Neural cell (in vitro differentiated cells): ENCODE measurements at regions not wholly inside any gene's neighbourhood (a gene's known extent, or its start where the extent isn't known, plus 50 kb on each side); places are given as distances from the start of the nearest gene placed in this dataset.

Experiments used
- H2AFZ ChIP-seq: fragments of 200-600, 300-800 bp; sonication (generic), shearing (Covaris generic); 2 replicates; pipeline ENCODE4 v1.6.0; 2014; ENCODE audit warnings: low read depth, mild to moderate bottlenecking, antibody characterized with exemption, low read length, moderate library complexity
- H3F3A ChIP-seq: fragments of 200-600 bp; shearing (Covaris generic); 2 replicates; pipeline ENCODE4 v1.6.1; 2016; ENCODE audit warnings: mild to moderate bottlenecking, moderate library complexity, mixed read lengths, antibody characterized with exemption, low read length; ENCODE audit not compliant: insufficient read depth, poor library complexity, severe bottlenecking
- H3K27ac ChIP-seq: fragments of 200-600, 300-800 bp; sonication (generic), shearing (Covaris generic); 2 replicates; pipeline ENCODE4 v1.5.1; 2014; ENCODE audit warnings: mild to moderate bottlenecking, low read length, moderate library complexity
- H3K27me3 ChIP-seq: fragments of 300-800, 200-600 bp; sonication (generic), shearing (Covaris generic); 2 replicates; pipeline ENCODE4 v1.6.0; 2014; ENCODE audit warnings: mild to moderate bottlenecking, low read depth, low read length, moderate library complexity; ENCODE audit not compliant: insufficient read depth
- H3K36me3 ChIP-seq: fragments of 300-800, 200-600 bp; sonication (generic), shearing (Covaris generic); 2 replicates; pipeline ENCODE4 v1.5.1; 2014; ENCODE audit warnings: mild to moderate bottlenecking, antibody characterized with exemption, low read length, moderate library complexity; ENCODE audit not compliant: insufficient read depth
- H3K4me2 ChIP-seq: fragments of 300-800, 200-600 bp; sonication (generic), shearing (Covaris generic); 2 replicates; pipeline ENCODE4 v1.6.0; 2014; ENCODE audit warnings: mild to moderate bottlenecking, low read length
- H3K4me3 ChIP-seq: fragments of 300-800, 200-600 bp; sonication (generic), shearing (Covaris generic); 2 replicates; pipeline ENCODE4 v1.5.1; 2014; ENCODE audit warnings: mild to moderate bottlenecking, low read length, moderate library complexity
- H3K79me2 ChIP-seq: fragments of 200-600 bp; shearing (Covaris generic); replicated peaks from 2 replicates; pipeline ENCODE4 v1.6.0; 2014; ENCODE audit warnings: mild to moderate bottlenecking, low read length, moderate library complexity; ENCODE audit not compliant: insufficient read depth
- H3K9ac ChIP-seq: fragments of 300-800, 200-600 bp; sonication (generic), shearing (Covaris generic); 2 replicates; pipeline ENCODE4 v1.6.1; 2016; ENCODE audit warnings: mild to moderate bottlenecking, low read length, mixed read lengths
- H3K9me2 ChIP-seq: fragments of 200-600 bp; shearing (Covaris generic); 2 replicates; pipeline ENCODE4 v1.6.1; 2016; ENCODE audit warnings: mild to moderate bottlenecking, low read length, mixed read lengths; ENCODE audit not compliant: insufficient read depth
- H3K9me3 ChIP-seq: fragments of 200-600, 300-800 bp; sonication (generic), shearing (Covaris generic); 2 replicates; pipeline ENCODE4 v1.6.1; 2016; ENCODE audit warnings: mild to moderate bottlenecking, mixed run types, low read length, moderate library complexity, mixed read lengths
- H4K20me1 ChIP-seq: fragments of 200-600 bp; shearing (Covaris generic); 2 replicates; pipeline ENCODE4 v1.6.1; 2016; ENCODE audit warnings: mild to moderate bottlenecking, mixed run types; ENCODE audit not compliant: insufficient read depth
- EP300 ChIP-seq: fragments of 450-650 bp; conservative IDR thresholded peaks from 2 replicates; pipeline ENCODE4 v1.6.1; 2014; ENCODE audit warnings: antibody characterized with exemption, mild to moderate bottlenecking, moderate library complexity; ENCODE audit not compliant: poor library complexity, severe bottlenecking
- EZH2 ChIP-seq: fragments of 200-600, 300-800 bp; shearing (Covaris generic), sonication (generic); IDR thresholded peaks from 2 replicates; pipeline ENCODE4 v1.6.1; 2014; ENCODE audit warnings: antibody characterized with exemption, low read length, borderline replicate concordance, mild to moderate bottlenecking; ENCODE audit not compliant: insufficient read depth, poor library complexity, severe bottlenecking
- MXI1 ChIP-seq: fragments of 450-650 bp; conservative IDR thresholded peaks from 2 replicates; pipeline ENCODE4 v1.6.1; 2014; ENCODE audit warnings: antibody characterized with exemption, mild to moderate bottlenecking; ENCODE audit not compliant: poor library complexity, severe bottlenecking
- POLR2AphosphoS5 ChIP-seq: IDR thresholded peaks from 2 replicates; pipeline ENCODE4 v1.6.1; 2012
- RAD21 ChIP-seq: fragments of 450-650 bp; conservative IDR thresholded peaks from 2 replicates; pipeline ENCODE4 v1.6.1; 2014; ENCODE audit warnings: antibody characterized with exemption, mild to moderate bottlenecking, moderate library complexity
- SMC3 ChIP-seq: fragments of 450-650 bp; conservative IDR thresholded peaks from 2 replicates; pipeline ENCODE4 v1.6.1; 2014; ENCODE audit warnings: antibody characterized with exemption, mild to moderate bottlenecking, moderate library complexity; ENCODE audit not compliant: poor library complexity
- TAF1 ChIP-seq: IDR thresholded peaks from 2 replicates; pipeline ENCODE4 v1.6.1; 2012; ENCODE audit warnings: low read depth
- TF ChIP-seq, protein P1 (sequence below): IDR thresholded peaks from 2 replicates; pipeline ENCODE4 v1.6.1; 2012; ENCODE audit warnings: borderline replicate concordance
- TF ChIP-seq, protein P2 (sequence below): fragments of 450-650 bp; IDR thresholded peaks from 2 replicates; pipeline ENCODE4 v1.5.1; 2014; ENCODE audit warnings: antibody characterized with exemption, mild to moderate bottlenecking, moderate library complexity; ENCODE audit not compliant: poor library complexity, severe bottlenecking

DNA sequence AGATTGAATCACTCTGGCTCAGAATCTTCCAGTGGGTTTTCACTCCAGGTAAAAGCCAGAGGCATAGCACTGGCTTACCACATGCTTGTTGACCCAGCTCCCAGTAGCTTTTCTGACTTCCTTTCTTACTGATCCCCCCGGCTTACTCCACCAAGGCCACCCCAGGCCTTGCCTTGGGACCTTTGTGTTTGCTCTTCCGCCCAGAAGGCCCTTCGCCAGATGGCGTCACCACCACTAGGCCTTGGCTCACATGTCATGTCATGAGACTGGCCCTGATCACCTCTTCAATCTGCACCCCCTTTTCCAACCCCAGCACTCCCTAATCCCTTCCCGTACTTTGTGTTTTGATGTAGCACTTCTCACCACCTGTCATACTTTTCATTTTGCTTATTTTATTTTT, 98.5 kb upstream of the UMPS start:
- H4K20me1 ChIP-seq = no peaks in the 10 kb centered on the region
- H3K27me3 ChIP-seq = no peaks in the 10 kb centered on the region
- H2AFZ ChIP-seq = no peak overlapping the region
- no peak overlapping the region for H3K9ac ChIP-seq
- H3K27ac ChIP-seq = no peak overlapping the region
- H3K4me3 ChIP-seq = no peak overlapping the region
- H3K9me2 ChIP-seq = no peaks in the 10 kb centered on the region
- no peaks in the 10 kb centered on the region for H3F3A ChIP-seq
- H3K9me3 ChIP-seq = no peaks in the 10 kb centered on the region
- no peak overlapping the region for H3K4me2 ChIP-seq
- H3K36me3 ChIP-seq = peaks cover 6% of the 10 kb centered on the region
- TF ChIP-seq EP300 = no peak
- no peak for TF ChIP-seq MXI1
- TF ChIP-seq, protein P1, sequence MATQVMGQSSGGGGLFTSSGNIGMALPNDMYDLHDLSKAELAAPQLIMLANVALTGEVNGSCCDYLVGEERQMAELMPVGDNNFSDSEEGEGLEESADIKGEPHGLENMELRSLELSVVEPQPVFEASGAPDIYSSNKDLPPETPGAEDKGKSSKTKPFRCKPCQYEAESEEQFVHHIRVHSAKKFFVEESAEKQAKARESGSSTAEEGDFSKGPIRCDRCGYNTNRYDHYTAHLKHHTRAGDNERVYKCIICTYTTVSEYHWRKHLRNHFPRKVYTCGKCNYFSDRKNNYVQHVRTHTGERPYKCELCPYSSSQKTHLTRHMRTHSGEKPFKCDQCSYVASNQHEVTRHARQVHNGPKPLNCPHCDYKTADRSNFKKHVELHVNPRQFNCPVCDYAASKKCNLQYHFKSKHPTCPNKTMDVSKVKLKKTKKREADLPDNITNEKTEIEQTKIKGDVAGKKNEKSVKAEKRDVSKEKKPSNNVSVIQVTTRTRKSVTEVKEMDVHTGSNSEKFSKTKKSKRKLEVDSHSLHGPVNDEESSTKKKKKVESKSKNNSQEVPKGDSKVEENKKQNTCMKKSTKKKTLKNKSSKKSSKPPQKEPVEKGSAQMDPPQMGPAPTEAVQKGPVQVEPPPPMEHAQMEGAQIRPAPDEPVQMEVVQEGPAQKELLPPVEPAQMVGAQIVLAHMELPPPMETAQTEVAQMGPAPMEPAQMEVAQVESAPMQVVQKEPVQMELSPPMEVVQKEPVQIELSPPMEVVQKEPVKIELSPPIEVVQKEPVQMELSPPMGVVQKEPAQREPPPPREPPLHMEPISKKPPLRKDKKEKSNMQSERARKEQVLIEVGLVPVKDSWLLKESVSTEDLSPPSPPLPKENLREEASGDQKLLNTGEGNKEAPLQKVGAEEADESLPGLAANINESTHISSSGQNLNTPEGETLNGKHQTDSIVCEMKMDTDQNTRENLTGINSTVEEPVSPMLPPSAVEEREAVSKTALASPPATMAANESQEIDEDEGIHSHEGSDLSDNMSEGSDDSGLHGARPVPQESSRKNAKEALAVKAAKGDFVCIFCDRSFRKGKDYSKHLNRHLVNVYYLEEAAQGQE = no peak
- TF ChIP-seq, protein P2, sequence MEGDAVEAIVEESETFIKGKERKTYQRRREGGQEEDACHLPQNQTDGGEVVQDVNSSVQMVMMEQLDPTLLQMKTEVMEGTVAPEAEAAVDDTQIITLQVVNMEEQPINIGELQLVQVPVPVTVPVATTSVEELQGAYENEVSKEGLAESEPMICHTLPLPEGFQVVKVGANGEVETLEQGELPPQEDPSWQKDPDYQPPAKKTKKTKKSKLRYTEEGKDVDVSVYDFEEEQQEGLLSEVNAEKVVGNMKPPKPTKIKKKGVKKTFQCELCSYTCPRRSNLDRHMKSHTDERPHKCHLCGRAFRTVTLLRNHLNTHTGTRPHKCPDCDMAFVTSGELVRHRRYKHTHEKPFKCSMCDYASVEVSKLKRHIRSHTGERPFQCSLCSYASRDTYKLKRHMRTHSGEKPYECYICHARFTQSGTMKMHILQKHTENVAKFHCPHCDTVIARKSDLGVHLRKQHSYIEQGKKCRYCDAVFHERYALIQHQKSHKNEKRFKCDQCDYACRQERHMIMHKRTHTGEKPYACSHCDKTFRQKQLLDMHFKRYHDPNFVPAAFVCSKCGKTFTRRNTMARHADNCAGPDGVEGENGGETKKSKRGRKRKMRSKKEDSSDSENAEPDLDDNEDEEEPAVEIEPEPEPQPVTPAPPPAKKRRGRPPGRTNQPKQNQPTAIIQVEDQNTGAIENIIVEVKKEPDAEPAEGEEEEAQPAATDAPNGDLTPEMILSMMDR = no peak
- no peak for TF ChIP-seq RAD21
- no peak for TF ChIP-seq TAF1
- no peaks in the 10 kb centered on the region for H3K79me2 ChIP-seq

DNA sequence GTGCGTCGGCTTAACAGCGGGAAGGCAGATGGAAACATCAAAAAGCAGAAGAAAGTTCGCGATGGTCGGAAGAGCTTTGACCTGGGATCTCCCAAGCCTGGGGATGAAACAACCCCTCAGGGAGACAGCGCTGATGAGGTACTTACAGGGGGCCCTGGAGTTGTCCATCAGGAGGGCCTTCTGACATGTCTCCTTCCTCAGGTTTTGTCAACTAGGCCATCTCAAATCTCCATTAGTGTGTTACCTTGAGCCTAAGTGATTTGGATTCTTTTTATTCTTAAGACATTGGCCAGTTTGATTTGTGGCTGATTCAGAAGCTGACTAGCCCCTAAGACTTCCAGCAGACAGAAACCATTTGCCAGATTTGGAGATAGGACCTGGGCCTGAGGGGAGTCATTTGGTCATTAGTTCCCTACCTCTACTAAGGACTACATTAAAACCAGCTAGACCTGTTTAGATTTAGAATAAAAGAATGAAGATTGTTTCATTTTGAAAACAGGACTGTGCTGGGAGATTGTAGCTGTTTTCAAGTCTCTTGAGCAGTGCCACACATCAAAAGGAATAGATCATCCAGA, 97.6 kb upstream of the UMPS start:
- H3K79me2 ChIP-seq = no peaks in the 10 kb centered on the region
- TF ChIP-seq, protein P1 = no peak
- TF ChIP-seq EP300 (no peak), TAF1 (no peak), SMC3 (no peak), POLR2AphosphoS5 (no peak), EZH2 (no peak), MXI1 (no peak), RAD21 (no peak)
- TF ChIP-seq, protein P2 = no peak
- no peaks in the 10 kb centered on the region for H3K9me3 ChIP-seq
- no peaks in the 10 kb centered on the region for H3F3A ChIP-seq
- H3K4me3 ChIP-seq = no peak overlapping the region
- H3K27ac ChIP-seq = no peak overlapping the region
- no peaks in the 10 kb centered on the region for H4K20me1 ChIP-seq
- no peak overlapping the region for H3K4me2 ChIP-seq
- peaks cover 6% of the 10 kb centered on the region for H3K36me3 ChIP-seq
- H3K9me2 ChIP-seq = no peaks in the 10 kb centered on the region
- H2AFZ ChIP-seq = no peak overlapping the region
- H3K9ac ChIP-seq = no peak overlapping the region
- no peaks in the 10 kb centered on the region for H3K27me3 ChIP-seq
